ENCODE measurements at regions not wholly inside any gene's neighbourhood (a gene's known extent, or its start where the extent isn't known, plus 50 kb on each side); places are given as distances from the start of the nearest gene placed in this dataset.

GRCh38 chr7:84568781-84569180 is 374.2 kb upstream of the SEMA3A start:
- H3K79me2 ChIP-seq = no peaks in the 10 kb centered on the region
- H3K27ac ChIP-seq = no peak overlapping the region
- H3K9me2 ChIP-seq (replicated peaks; ENCODE audit: insufficient read depth) = no peaks in the 10 kb centered on the region
- no peak for DNase-seq (ENCODE audit: low spot score)
- no peaks in the 10 kb centered on the region for H3K36me3 ChIP-seq (replicated peaks; ENCODE audit: insufficient read depth, low read depth)
- H3K9me3 ChIP-seq (ENCODE audit: low read depth) = no peaks in the 10 kb centered on the region
- no peak overlapping the region for H2AFZ ChIP-seq
- no peak overlapping the region for H3K4me3 ChIP-seq
- no peak overlapping the region for H3K4me2 ChIP-seq
- no peaks in the 10 kb centered on the region for H4K20me1 ChIP-seq (ENCODE audit: insufficient read depth, poor library complexity, severe bottlenecking)
- H3K4me1 ChIP-seq (ENCODE audit: insufficient read depth) = no peaks in the 10 kb centered on the region
- no peak for TF ChIP-seq EZH2phosphoT487 (IDR thresholded peaks at IDR 0.05; ENCODE audit: low read depth, severe bottlenecking, unreplicated experiment)
- no peak for TF ChIP-seq EZH2 (IDR thresholded peaks at IDR 0.05; ENCODE audit: borderline replicate concordance)
- no peak for TF ChIP-seq CTCF (IDR thresholded peaks at IDR 0.05; ENCODE audit: poor library complexity)
- WGBS (ENCODE audit: low lambda C conversion rate, missing lambda C conversion rate) = 90% methylated on average over 3 of the region's 3 CpGs
- no peaks in the 10 kb centered on the region for H3K27me3 ChIP-seq

GRCh38 chr7:84565345-84566074 is 370.9 kb upstream of the SEMA3A start:
- no peaks in the 10 kb centered on the region for H4K20me1 ChIP-seq (ENCODE audit: insufficient read depth, poor library complexity, severe bottlenecking)
- H3K27ac ChIP-seq = no peak overlapping the region
- H3K4me2 ChIP-seq = no peak overlapping the region
- no peak for TF ChIP-seq EZH2 (IDR thresholded peaks at IDR 0.05; ENCODE audit: borderline replicate concordance)
- TF ChIP-seq EZH2phosphoT487 (IDR thresholded peaks at IDR 0.05; ENCODE audit: low read depth, severe bottlenecking, unreplicated experiment) = no peak
- no peak for TF ChIP-seq CTCF (IDR thresholded peaks at IDR 0.05; ENCODE audit: poor library complexity)
- H3K9me3 ChIP-seq (ENCODE audit: low read depth) = no peaks in the 10 kb centered on the region
- 96% methylated on average over 2 of the region's 2 CpGs for WGBS (ENCODE audit: low lambda C conversion rate, missing lambda C conversion rate)
- no peak for DNase-seq (ENCODE audit: low spot score)
- H3K9me2 ChIP-seq (replicated peaks; ENCODE audit: insufficient read depth) = no peaks in the 10 kb centered on the region
- no peaks in the 10 kb centered on the region for H3K79me2 ChIP-seq
- no peak overlapping the region for H2AFZ ChIP-seq
- no peaks in the 10 kb centered on the region for H3K36me3 ChIP-seq (replicated peaks; ENCODE audit: insufficient read depth, low read depth)
- no peak overlapping the region for H3K4me3 ChIP-seq
- no peaks in the 10 kb centered on the region for H3K4me1 ChIP-seq (ENCODE audit: insufficient read depth)
- no peaks in the 10 kb centered on the region for H3K27me3 ChIP-seq

GRCh38 chr7:84553711-84554110 is 359.1 kb upstream of the SEMA3A start:
- H4K20me1 ChIP-seq (ENCODE audit: insufficient read depth, poor library complexity, severe bottlenecking) = no peaks in the 10 kb centered on the region
- H3K9me3 ChIP-seq (ENCODE audit: low read depth) = peaks cover 8% of the 10 kb centered on the region
- no peaks in the 10 kb centered on the region for H3K4me1 ChIP-seq (ENCODE audit: insufficient read depth)
- H3K36me3 ChIP-seq (replicated peaks; ENCODE audit: insufficient read depth, low read depth) = no peaks in the 10 kb centered on the region
- H3K27ac ChIP-seq = no peak overlapping the region
- H3K27me3 ChIP-seq = no peaks in the 10 kb centered on the region
- no peak overlapping the region for H2AFZ ChIP-seq
- no peak overlapping the region for H3K4me2 ChIP-seq
- no peak overlapping the region for H3K4me3 ChIP-seq
- no peaks in the 10 kb centered on the region for H3K79me2 ChIP-seq
- TF ChIP-seq EZH2 (IDR thresholded peaks at IDR 0.05; ENCODE audit: borderline replicate concordance) (no peak), CTCF (IDR thresholded peaks at IDR 0.05; ENCODE audit: poor library complexity) (no peak), EZH2phosphoT487 (IDR thresholded peaks at IDR 0.05; ENCODE audit: low read depth, severe bottlenecking, unreplicated experiment) (no peak)
- DNase-seq (ENCODE audit: low spot score) = no peak
- H3K9me2 ChIP-seq (replicated peaks; ENCODE audit: insufficient read depth) = no peaks in the 10 kb centered on the region
